OCI-LY1 (cell line): ENCODE measurements at regions not wholly inside any gene's neighbourhood (a gene's known extent, or its start where the extent isn't known, plus 50 kb on each side); places are given as distances from the start of the nearest gene placed in this dataset.

Source experiments
- CTCF ChIP-seq: fragments of 200-600 bp; sonication (generic), shearing (Covaris generic); IDR thresholded peaks from 2 replicates; pipeline ENCODE4 v1.5.1; 2017; ENCODE audit warnings: mild to moderate bottlenecking, antibody characterized with exemption, low read length, moderate library complexity, mixed read lengths
- EZH2 ChIP-seq: fragments of 200-600 bp; sonication (generic), shearing (Covaris generic); IDR thresholded peaks from 2 replicates; pipeline ENCODE4 v1.8.0; 2017; ENCODE audit warnings: borderline replicate concordance, mixed run types, mild to moderate bottlenecking, antibody characterized with exemption, low read length, moderate library complexity, mixed read lengths

GRCh38 chr5:28500511-28500910 is 1462.1 kb upstream of the CDH9 start:
- TF ChIP-seq CTCF (no peak), EZH2 (no peak)
